Activated naive CD8-positive, alpha-beta T cell treated with anti-CD3 and anti-CD28 coated beads, Interleukin-2, amount 50 U/mL, for 24 hours (primary cell): ENCODE measurements at regions not wholly inside any gene's neighbourhood (a gene's known extent, or its start where the extent isn't known, plus 50 kb on each side); places are given as distances from the start of the nearest gene placed in this dataset.

Source experiments
- ATAC-seq: fragments of 150-1000 bp; cut with Tn5 transposase; one replicate; pipeline ENCODE4 v1.10.0; 2021
- DNase-seq: peaks from one replicate; pipeline ENCODE4 v3.0.0; 2021
- H3K27ac Mint-ChIP-seq: one replicate; pipeline ENCODE4 v1.8.0; 2021; ENCODE audit warnings: mild to moderate bottlenecking, mixed read lengths
- H3K27me3 Mint-ChIP-seq: one replicate; pipeline ENCODE4 v1.8.0; 2021; ENCODE audit warnings: mixed read lengths
- H3K36me3 Mint-ChIP-seq: one replicate; pipeline ENCODE4 v1.8.0; 2021; ENCODE audit warnings: low read depth, mixed read lengths
- H3K4me1 Mint-ChIP-seq: one replicate; pipeline ENCODE4 v1.8.0; 2021; ENCODE audit warnings: mixed read lengths
- H3K4me3 Mint-ChIP-seq: one replicate; pipeline ENCODE4 v1.8.0; 2021; ENCODE audit warnings: mild to moderate bottlenecking, moderate library complexity, mixed read lengths
- H3K9me3 Mint-ChIP-seq: one replicate; pipeline ENCODE4 v1.8.0; 2021; ENCODE audit warnings: mixed read lengths

DNA sequence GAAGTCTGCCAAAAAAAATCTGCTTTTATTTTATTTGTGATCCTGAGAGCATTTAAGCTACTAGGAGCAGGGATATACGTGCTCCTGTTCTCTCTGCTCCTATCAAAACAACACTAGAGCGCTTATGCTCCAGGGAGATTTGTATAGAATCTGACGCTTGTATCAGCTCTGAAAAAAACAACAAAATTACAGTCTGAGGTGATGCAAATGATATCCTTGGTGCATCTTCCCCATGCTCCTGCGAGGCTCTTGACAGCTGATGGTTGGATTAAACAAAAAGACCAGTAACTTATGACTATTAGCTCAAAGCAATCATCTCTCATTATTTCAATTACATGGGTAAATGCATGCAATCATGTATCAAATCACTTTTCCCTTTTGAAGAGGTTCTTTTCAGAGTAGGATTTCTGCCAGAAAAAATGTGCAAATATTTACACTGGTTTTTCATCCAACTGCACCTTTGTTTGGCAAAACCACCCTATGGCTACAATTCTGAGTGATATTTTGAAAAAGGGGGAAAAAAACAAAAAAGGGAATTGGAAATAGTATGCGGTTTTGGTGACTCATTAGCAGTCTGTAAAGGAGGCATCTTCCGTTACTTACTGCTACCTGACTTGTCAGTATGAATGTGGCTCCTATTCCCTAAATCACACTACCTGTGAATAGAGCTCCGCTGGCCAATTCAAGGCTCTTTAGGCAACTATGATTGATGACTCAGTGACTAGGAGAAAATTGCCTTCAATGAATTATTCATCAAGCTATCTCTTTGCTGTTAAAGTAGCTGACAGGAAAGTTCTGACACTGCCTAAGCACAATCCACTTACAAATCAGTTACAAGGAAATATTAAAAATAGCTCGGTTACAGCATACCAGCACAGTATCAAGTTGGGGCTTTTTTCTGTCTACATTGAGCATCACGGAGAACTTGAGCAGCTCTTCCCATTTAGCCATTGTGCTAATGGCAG, 450.0 kb downstream of the FOXG1 start:
- ATAC-seq (no peak), DNase-seq (no peak)
- H3K27me3 Mint-ChIP-seq = no peaks in the 10 kb centered on the region
- no peak overlapping the region for H3K4me3 Mint-ChIP-seq
- no peaks in the 10 kb centered on the region for H3K36me3 Mint-ChIP-seq
- H3K4me1 Mint-ChIP-seq = no peaks in the 10 kb centered on the region
- no peak overlapping the region for H3K27ac Mint-ChIP-seq
- no peaks in the 10 kb centered on the region for H3K9me3 Mint-ChIP-seq

DNA sequence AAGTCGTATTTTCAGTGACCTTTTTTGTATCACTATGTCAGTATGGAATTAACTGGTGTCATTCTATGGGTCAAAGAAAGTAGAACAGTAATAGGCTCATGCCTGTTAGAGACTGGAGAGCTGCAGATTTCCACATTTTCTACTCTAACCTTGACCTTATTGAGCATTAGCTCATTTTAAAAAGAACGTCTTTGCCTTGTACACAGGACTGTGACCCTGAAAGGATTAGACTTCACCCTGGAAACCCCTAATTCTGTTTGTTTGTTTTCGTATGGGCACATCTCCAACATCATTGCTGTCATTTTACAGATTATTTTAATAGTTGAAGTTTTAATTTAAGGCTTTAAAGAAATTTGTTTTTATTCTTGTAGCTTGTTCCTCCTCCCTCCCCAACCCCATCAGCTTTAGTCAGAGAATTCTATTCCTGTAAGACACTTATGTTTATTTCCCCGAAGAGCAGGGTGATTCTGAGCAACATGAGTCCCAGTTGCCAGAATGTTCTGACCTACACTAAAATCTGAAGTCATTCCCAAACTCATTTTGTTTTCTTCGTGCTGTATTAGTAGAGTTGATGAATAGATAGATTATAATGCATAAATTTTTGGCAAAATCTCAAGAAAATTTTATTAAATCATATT, 451.3 kb downstream of the FOXG1 start:
- H3K4me1 Mint-ChIP-seq = no peaks in the 10 kb centered on the region
- no peaks in the 10 kb centered on the region for H3K9me3 Mint-ChIP-seq
- no peak for DNase-seq
- H3K27ac Mint-ChIP-seq = no peak overlapping the region
- H3K36me3 Mint-ChIP-seq = no peaks in the 10 kb centered on the region
- ATAC-seq = no peak
- H3K4me3 Mint-ChIP-seq = no peak overlapping the region
- H3K27me3 Mint-ChIP-seq = no peaks in the 10 kb centered on the region

- Mint-ChIP-seq H3K27ac (no peak overlapping the region), H3K27me3 (no peaks in the 10 kb centered on the region), H3K9me3 (no peaks in the 10 kb centered on the region), H3K4me3 (no peak overlapping the region), H3K36me3 (no peaks in the 10 kb centered on the region), H3K4me1 (no peaks in the 10 kb centered on the region)
- no peak for DNase-seq
- ATAC-seq = no peak
These were observed 453.5 kb downstream of the FOXG1 start for GRCh38 chr14:29220072-29220471.

DNA sequence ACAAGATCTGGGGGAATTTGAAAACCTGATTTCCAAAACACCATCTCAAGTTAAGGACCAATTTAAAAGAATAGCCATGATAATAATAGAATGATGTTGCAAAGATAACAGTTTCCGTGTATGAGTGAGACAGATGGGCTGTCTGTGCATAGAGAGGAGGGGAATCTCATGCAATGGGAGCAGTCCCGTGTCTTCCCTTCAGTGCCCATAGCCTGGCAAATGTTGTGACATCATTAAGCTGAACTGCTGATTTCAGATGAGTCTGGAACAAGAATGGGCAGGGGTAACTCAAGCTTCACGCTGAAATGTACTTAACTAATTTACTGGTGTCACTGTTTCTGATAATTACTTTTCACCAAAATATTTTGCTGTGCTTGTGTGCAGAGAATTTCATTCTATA, 454.0 kb downstream of the FOXG1 start:
- Mint-ChIP-seq H3K9me3 (no peaks in the 10 kb centered on the region), H3K4me3 (no peak overlapping the region), H3K27me3 (no peaks in the 10 kb centered on the region), H3K4me1 (no peaks in the 10 kb centered on the region), H3K36me3 (no peaks in the 10 kb centered on the region), H3K27ac (no peak overlapping the region)
- DNase-seq = no peak
- ATAC-seq = no peak

DNA sequence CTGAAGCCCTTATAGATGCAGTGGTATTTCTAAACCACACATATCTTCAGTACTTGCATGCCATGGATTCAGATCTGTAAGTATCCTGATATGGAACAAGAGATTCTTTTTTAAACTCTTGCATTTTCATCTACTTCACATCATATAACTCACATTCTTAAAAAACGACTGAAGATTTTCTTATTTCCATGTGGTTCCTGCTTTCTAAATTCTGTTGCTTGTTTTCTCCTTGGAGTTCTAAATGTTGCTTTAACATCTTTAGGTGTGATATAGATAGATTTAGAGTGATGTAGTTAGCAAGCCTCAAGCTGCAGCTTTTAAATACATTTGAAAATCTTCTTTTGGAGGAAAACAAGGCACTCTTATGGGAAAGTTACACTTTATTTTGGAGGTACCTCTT, 455.4 kb downstream of the FOXG1 start:
- H3K4me1 Mint-ChIP-seq = no peaks in the 10 kb centered on the region
- ATAC-seq = no peak
- DNase-seq = no peak
- peaks cover 4% of the 10 kb centered on the region for H3K9me3 Mint-ChIP-seq
- H3K4me3 Mint-ChIP-seq = no peak overlapping the region
- H3K27ac Mint-ChIP-seq = no peak overlapping the region
- H3K36me3 Mint-ChIP-seq = no peaks in the 10 kb centered on the region
- no peaks in the 10 kb centered on the region for H3K27me3 Mint-ChIP-seq

DNA sequence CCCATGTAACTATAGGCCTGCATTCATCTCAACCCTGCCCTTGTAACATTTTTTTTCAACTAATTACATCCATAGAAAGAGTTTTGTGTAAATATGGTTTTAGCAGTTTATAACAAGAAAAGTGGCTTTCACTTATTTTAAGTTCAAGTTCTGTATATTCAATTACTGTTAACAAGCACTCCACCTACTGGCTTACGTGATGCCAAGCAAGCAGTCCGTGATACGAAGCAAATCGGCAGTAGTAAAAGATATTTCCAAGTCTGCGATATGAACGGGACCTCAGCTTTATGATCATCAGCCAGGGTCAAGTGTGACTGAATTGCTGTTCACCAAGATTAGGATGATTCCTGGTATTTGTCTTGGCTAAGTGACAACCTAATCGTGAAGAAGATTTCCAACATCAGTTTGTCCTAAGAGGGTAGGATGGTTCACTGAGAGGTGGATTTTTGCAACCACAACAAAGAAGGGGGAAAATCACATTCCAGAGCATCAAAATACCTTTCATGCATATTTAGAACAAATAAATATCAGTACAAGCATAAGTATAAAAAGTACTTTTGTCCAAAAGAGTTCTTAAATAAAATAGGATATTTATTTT, 456.2 kb downstream of the FOXG1 start:
- H3K9me3 Mint-ChIP-seq = peaks cover 4% of the 10 kb centered on the region
- no peaks in the 10 kb centered on the region for H3K36me3 Mint-ChIP-seq
- no peak for DNase-seq
- H3K27me3 Mint-ChIP-seq = no peaks in the 10 kb centered on the region
- no peak overlapping the region for H3K4me3 Mint-ChIP-seq
- no peaks in the 10 kb centered on the region for H3K4me1 Mint-ChIP-seq
- no peak for ATAC-seq
- H3K27ac Mint-ChIP-seq = no peak overlapping the region

- Mint-ChIP-seq H3K9me3 (peaks cover 4% of the 10 kb centered on the region), H3K36me3 (no peaks in the 10 kb centered on the region), H3K4me1 (no peaks in the 10 kb centered on the region), H3K27me3 (no peaks in the 10 kb centered on the region), H3K4me3 (no peak overlapping the region), H3K27ac (no peak overlapping the region)
- ATAC-seq (no peak), DNase-seq (no peak)
These were observed 457.4 kb downstream of the FOXG1 start for GRCh38 chr14:29223947-29224346.

DNA sequence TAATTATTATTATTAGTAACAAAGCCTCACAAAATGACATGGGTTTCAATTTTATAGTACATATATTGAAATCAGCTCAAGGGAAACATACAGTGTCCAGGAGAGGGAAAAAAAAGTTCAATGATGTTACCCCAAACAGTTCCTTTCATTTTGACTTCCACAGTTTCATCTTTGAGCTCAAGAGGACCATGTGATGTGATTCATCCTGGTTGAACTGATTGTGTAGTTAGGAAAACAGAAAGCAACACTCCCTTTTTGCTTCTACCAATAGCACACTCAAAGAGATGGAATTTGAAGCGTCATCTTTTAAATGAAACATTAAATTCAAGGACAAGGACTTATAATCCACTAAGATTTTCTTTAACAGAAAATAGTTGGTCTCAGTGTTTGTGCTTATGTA, 461.0 kb downstream of the FOXG1 start:
- peaks cover 4% of the 10 kb centered on the region for H3K9me3 Mint-ChIP-seq
- no peak for ATAC-seq
- no peak overlapping the region for H3K4me3 Mint-ChIP-seq
- H3K36me3 Mint-ChIP-seq = no peaks in the 10 kb centered on the region
- no peaks in the 10 kb centered on the region for H3K27me3 Mint-ChIP-seq
- no peak overlapping the region for H3K27ac Mint-ChIP-seq
- no peak for DNase-seq
- H3K4me1 Mint-ChIP-seq = no peaks in the 10 kb centered on the region

GRCh38 chr14:29232153-29232552, 465.6 kb downstream of the FOXG1 start:
- Mint-ChIP-seq H3K27me3 (no peaks in the 10 kb centered on the region), H3K4me1 (no peaks in the 10 kb centered on the region), H3K4me3 (no peak overlapping the region), H3K9me3 (no peaks in the 10 kb centered on the region), H3K27ac (no peak overlapping the region), H3K36me3 (no peaks in the 10 kb centered on the region)
- no peak for DNase-seq
- ATAC-seq = no peak

- Mint-ChIP-seq H3K27me3 (no peaks in the 10 kb centered on the region), H3K4me1 (no peaks in the 10 kb centered on the region)
These were observed 466.1 kb downstream of the FOXG1 start for GRCh38 chr14:29232711-29233110.

DNA sequence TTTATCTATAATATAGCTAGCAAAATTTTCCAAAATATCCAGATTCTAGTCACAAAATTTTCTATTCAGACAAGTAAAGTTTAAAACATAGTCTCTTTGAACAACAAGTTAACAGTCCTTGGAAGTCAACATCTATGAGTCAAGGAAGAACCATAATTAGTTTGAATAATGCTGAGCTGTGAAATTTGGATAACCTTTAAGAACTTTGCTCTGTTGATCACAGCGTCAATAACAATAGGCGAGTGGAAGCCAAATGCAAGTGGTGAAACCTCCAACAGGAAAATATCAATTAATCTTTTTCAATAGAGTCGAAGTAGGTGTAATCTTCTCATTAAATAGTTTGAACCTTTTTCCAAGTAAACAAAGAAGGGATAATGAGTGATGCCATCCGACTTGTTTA, 466.6 kb downstream of the FOXG1 start:
- no peak overlapping the region for H3K4me3 Mint-ChIP-seq
- no peaks in the 10 kb centered on the region for H3K9me3 Mint-ChIP-seq
- H3K27me3 Mint-ChIP-seq = no peaks in the 10 kb centered on the region
- DNase-seq (no peak), ATAC-seq (no peak)
- H3K4me1 Mint-ChIP-seq = no peaks in the 10 kb centered on the region
- no peaks in the 10 kb centered on the region for H3K36me3 Mint-ChIP-seq
- H3K27ac Mint-ChIP-seq = no peak overlapping the region

More at GRCh38 chr14:29232711-29233110, 466.1 kb downstream of the FOXG1 start:
- ATAC-seq (no peak), DNase-seq (no peak)
- Mint-ChIP-seq H3K9me3 (no peaks in the 10 kb centered on the region), H3K36me3 (no peaks in the 10 kb centered on the region), H3K27ac (no peak overlapping the region), H3K4me3 (no peak overlapping the region)

GRCh38 chr14:29235991-29236390, 469.4 kb downstream of the FOXG1 start:
- Mint-ChIP-seq H3K9me3 (peaks cover 5% of the 10 kb centered on the region), H3K27ac (no peak overlapping the region), H3K27me3 (no peaks in the 10 kb centered on the region), H3K36me3 (no peaks in the 10 kb centered on the region), H3K4me1 (no peaks in the 10 kb centered on the region), H3K4me3 (no peak overlapping the region)
- ATAC-seq (no peak), DNase-seq (no peak)

GRCh38 chr14:29236401-29236800, 469.8 kb downstream of the FOXG1 start:
- no peak for ATAC-seq
- no peaks in the 10 kb centered on the region for H3K36me3 Mint-ChIP-seq
- no peak overlapping the region for H3K4me3 Mint-ChIP-seq

DNA sequence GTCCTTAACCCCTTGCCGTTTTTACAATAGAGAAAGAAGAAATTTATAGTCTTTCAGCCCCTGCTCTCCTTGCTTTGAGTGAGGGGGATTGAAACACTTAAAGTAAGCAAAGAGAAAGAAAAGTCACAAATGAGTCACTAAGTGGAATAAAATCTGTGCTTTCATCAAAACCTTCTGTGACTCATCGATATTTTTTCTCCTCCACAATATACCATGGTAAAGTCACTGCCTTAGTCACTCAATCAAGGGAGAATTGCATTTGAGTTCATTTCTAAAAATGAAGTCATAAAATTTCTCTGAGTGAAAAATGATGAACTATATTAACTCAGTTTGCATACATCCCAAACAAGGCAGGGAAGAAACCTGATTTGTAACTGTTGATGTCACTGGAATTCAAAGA, 470.3 kb downstream of the FOXG1 start:
- Mint-ChIP-seq H3K9me3 (peaks cover 5% of the 10 kb centered on the region), H3K4me3 (no peak overlapping the region), H3K27ac (no peak overlapping the region), H3K27me3 (no peaks in the 10 kb centered on the region), H3K36me3 (no peaks in the 10 kb centered on the region), H3K4me1 (no peaks in the 10 kb centered on the region)
- DNase-seq (no peak), ATAC-seq (no peak)

More at GRCh38 chr14:29236401-29236800, 469.8 kb downstream of the FOXG1 start:
- H3K27ac Mint-ChIP-seq = no peak overlapping the region
- H3K27me3 Mint-ChIP-seq = no peaks in the 10 kb centered on the region
- no peaks in the 10 kb centered on the region for H3K4me1 Mint-ChIP-seq
- peaks cover 5% of the 10 kb centered on the region for H3K9me3 Mint-ChIP-seq
- DNase-seq = no peak

- no peak overlapping the region for H3K27ac Mint-ChIP-seq
- H3K9me3 Mint-ChIP-seq = peaks cover 7% of the 10 kb centered on the region
- ATAC-seq (no peak), DNase-seq (no peak)
- H3K27me3 Mint-ChIP-seq = no peaks in the 10 kb centered on the region
- no peaks in the 10 kb centered on the region for H3K36me3 Mint-ChIP-seq
- H3K4me1 Mint-ChIP-seq = no peaks in the 10 kb centered on the region
- H3K4me3 Mint-ChIP-seq = no peak overlapping the region
These were observed 473.5 kb downstream of the FOXG1 start for GRCh38 chr14:29240066-29240465.
